HepG2 (cell line): ENCODE measurements at regions not wholly inside any gene's neighbourhood (a gene's known extent, or its start where the extent isn't known, plus 50 kb on each side); places are given as distances from the start of the nearest gene placed in this dataset.

Experiments used
- ATAC-seq: fragments of 200-7000 bp; cut with Tn5 transposase; 3 replicates; pipeline ENCODE4 v1.9.1; 2020; ENCODE audit warnings: mild to moderate bottlenecking, moderate library complexity
- BruUV-seq: library from RNA; stranded (reverse); fragments of 400-500 nt; replicated peaks from 2 replicates; lab custom pipeline; 2021; lab: Mats Ljungman, UMichigan
- CTCF ChIA-PET: fragments of 300-600 bp; formaldehyde crosslinking; extraction: SDS; loops from one replicate; lab custom pipeline; 2021; ENCODE audit warnings: low total read pairs, inconsistent platforms, low intra/inter-chr PET ratio; lab: Yijun Ruan, JAX
- POLR2A ChIA-PET: fragments of 350-600 bp; sonication (Branson Sonifier 250); formaldehyde crosslinking; loops from one replicate; lab custom pipeline; 2020; ENCODE audit warnings: antibody characterized with exemption, inconsistent platforms; lab: Yijun Ruan, JAX
- DNase-seq: peaks from one replicate; pipeline ENCODE4 v3.0.0-alpha.2; 2015; ENCODE audit warnings: low spot score
- FAIRE-seq: peaks from 3 replicates; lab custom pipeline; 2011; peaks lifted over from hg19 to GRCh38; lab: Jason Lieb, UNC
- H2AFZ ChIP-seq: one replicate; pipeline ENCODE4 v1.6.1; 2011; ENCODE audit warnings: low read length, inconsistent platforms
- H3K27ac ChIP-seq: fragments of 300-600 bp; 3 replicates; pipeline ENCODE4 v1.8.0; 2011; ENCODE audit warnings: mixed run types, mild to moderate bottlenecking, mixed read lengths, low read length, inconsistent platforms; ENCODE audit not compliant: insufficient read depth; ENCODE audit errors: extremely low read length
- H3K27me3 ChIP-seq, 2 experiments: fragments of 200-600 bp in 1 of 2; 2 replicates in 1 of 2; 3 replicates in 1 of 2; pipeline versions ENCODE4 v1.6.0 to v1.8.0; 2011; ENCODE audit warnings: low read length in 2 of 2, mild to moderate bottlenecking in 2 of 2, moderate library complexity in 2 of 2, inconsistent platforms in 1 of 2; ENCODE audit not compliant: insufficient read depth in 2 of 2, control insufficient read depth in 1 of 2
- H3K36me3 ChIP-seq, 2 experiments: fragments of 200-600 bp in 1 of 2; replicated peaks in 1 of 2; 2 replicates in 1 of 2; 3 replicates in 1 of 2; pipeline versions ENCODE4 v1.5.1 to v1.8.0; 2011; ENCODE audit warnings: low read length in 2 of 2, inconsistent platforms in 1 of 2; ENCODE audit not compliant: insufficient read depth in 2 of 2, control insufficient read depth in 1 of 2
- H3K4me1 ChIP-seq: 2 replicates; pipeline ENCODE4 v1.5.1; 2012; ENCODE audit warnings: low read length, inconsistent platforms; ENCODE audit not compliant: insufficient read depth
- H3K4me2 ChIP-seq: 2 replicates; pipeline ENCODE4 v1.6.0; 2011; ENCODE audit warnings: low read depth, low read length, inconsistent platforms
- H3K4me3 ChIP-seq, 3 experiments: fragments of 200-600 bp in 1 of 3; sonication (generic), shearing (Covaris generic) in 1 of 3; replicated peaks in 1 of 3; 2 replicates each; pipeline ENCODE4 v1.5.1; 2011 to 2016; ENCODE audit warnings: low read length in 3 of 3, inconsistent platforms in 2 of 3, low read depth in 2 of 3, mild to moderate bottlenecking in 2 of 3, control low read depth in 1 of 3, mixed read lengths in 1 of 3; ENCODE audit not compliant: insufficient read depth in 1 of 3
- H3K79me2 ChIP-seq: one replicate; pipeline ENCODE4 v1.6.1; 2011; ENCODE audit warnings: low read length, inconsistent platforms; ENCODE audit not compliant: insufficient read depth
- H3K9ac ChIP-seq: 2 replicates; pipeline ENCODE4 v1.6.0; 2011; ENCODE audit warnings: mild to moderate bottlenecking, low read depth, low read length, inconsistent platforms; ENCODE audit not compliant: insufficient read depth
- H3K9me3 ChIP-seq: 2 replicates; pipeline ENCODE4 v1.5.1; 2012; ENCODE audit warnings: mild to moderate bottlenecking, low read length
- H4K20me1 ChIP-seq: 2 replicates; pipeline ENCODE4 v1.6.0; 2011; ENCODE audit warnings: inconsistent platforms, mild to moderate bottlenecking, low read length, moderate library complexity; ENCODE audit not compliant: insufficient read depth
- KDM3A ChIP-seq: IDR thresholded peaks from 2 replicates; pipeline ENCODE4 v1.6.1; 2018; ENCODE audit warnings: low read depth, missing compliant biosample characterization
- MED8 ChIP-seq: sonication (generic); formaldehyde crosslinking; IDR thresholded peaks from 2 replicates; pipeline ENCODE4 v1.8.1; 2023; ENCODE audit warnings: mild to moderate bottlenecking, missing genetic modification reagents; ENCODE audit not compliant: insufficient replicate concordance
- NPAS2 ChIP-seq: sonication (generic); formaldehyde crosslinking; IDR thresholded peaks from 2 replicates; pipeline ENCODE4 v1.8.0; 2022; ENCODE audit warnings: mild to moderate bottlenecking, missing genetic modification reagents, borderline replicate concordance
- SRF ChIP-seq: IDR thresholded peaks from 2 replicates; pipeline ENCODE4 v1.6.1; 2011; ENCODE audit warnings: mild to moderate bottlenecking, low read depth, low read length, moderate library complexity
- TOPORS ChIP-seq: sonication (generic); formaldehyde crosslinking; IDR thresholded peaks from 2 replicates; pipeline ENCODE4 v1.8.0; 2023; ENCODE audit warnings: mild to moderate bottlenecking, missing genetic modification reagents
- YEATS4 ChIP-seq: sonication (generic); formaldehyde crosslinking; IDR thresholded peaks from 2 replicates; pipeline ENCODE4 v1.4.0; 2020; ENCODE audit warnings: missing genetic modification reagents, borderline replicate concordance
- ZBTB25 ChIP-seq: IDR thresholded peaks from 2 replicates; pipeline ENCODE4 v1.6.1; 2018; ENCODE audit warnings: missing genetic modification reagents
- ZNF136 ChIP-seq: sonication (generic); formaldehyde crosslinking; IDR thresholded peaks from 2 replicates; pipeline ENCODE4 v1.8.1; 2022; ENCODE audit warnings: low read depth, mild to moderate bottlenecking, moderate library complexity, missing genetic modification reagents
- ZNF326 ChIP-seq: sonication (generic); formaldehyde crosslinking; IDR thresholded peaks from 2 replicates; pipeline ENCODE4 v1.4.0; 2020; ENCODE audit warnings: missing genetic modification reagents, borderline replicate concordance
- ZNF530 ChIP-seq: sonication (generic); formaldehyde crosslinking; IDR thresholded peaks from 2 replicates; pipeline ENCODE4 v1.5.0; 2020; ENCODE audit warnings: low read depth, mild to moderate bottlenecking, missing genetic modification reagents
- ZNF562 ChIP-seq: sonication (generic); formaldehyde crosslinking; IDR thresholded peaks from 2 replicates; pipeline ENCODE4 v1.8.0; 2022; ENCODE audit warnings: missing genetic modification reagents, borderline replicate concordance
- WGBS: methylation state at CpG from one replicate; pipeline ENCODE4 v1.1.6; 2017; ENCODE audit warnings: low lambda C conversion rate; 5-methylcytosine and 5-hydroxymethylcytosine counted together
- in situ Hi-C: cut with HindIII; loops from 2 replicates; pipeline ENCODE4 v1.10.0; 2017; ENCODE audit warnings: low pct_unique_long_range_greater_than_20kb; ENCODE audit not compliant: extremely low pct_ligation_motif_present
- intact Hi-C: fragments of 100-400 bp; cut with micrococcal nuclease; formaldehyde crosslinking; loops from one replicate; pipeline ENCODE4 v1.10.0; 2022; ENCODE audit not compliant: unreplicated experiment
- TF ChIP-seq, protein P1 (sequence below): sonication (generic); formaldehyde crosslinking; IDR thresholded peaks from 2 replicates; pipeline ENCODE4 v1.8.0; 2022; ENCODE audit warnings: missing genetic modification reagents, mild to moderate bottlenecking, borderline replicate concordance
- TF ChIP-seq, protein P2 (sequence below): sonication (generic); formaldehyde crosslinking; IDR thresholded peaks from 2 replicates; pipeline ENCODE4 v1.4.0; 2020; ENCODE audit warnings: missing genetic modification reagents, borderline replicate concordance
- TF ChIP-seq, protein P3 (sequence below): fragments of 450-650 bp; IDR thresholded peaks from 2 replicates; pipeline ENCODE4 v1.6.1; 2017; ENCODE audit warnings: mild to moderate bottlenecking

- DNase-seq, result no peak
- intact Hi-C loops, result no loop called here
- Histone ChIP-seq H4K20me1 (no peaks in the 10 kb centered on the region), H3K36me3 (no peaks in the 10 kb centered on the region), H3K9me3 (no peaks in the 10 kb centered on the region), H3K27me3 (no peaks in the 10 kb centered on the region), H3K9ac (no peak overlapping the region), H3K4me2 (no peak overlapping the region), H3K4me3 (no peak overlapping the region), H3K27ac (no peak overlapping the region), H3K79me2 (no peaks in the 10 kb centered on the region), H2AFZ (no peak overlapping the region), H3K4me1 (no peaks in the 10 kb centered on the region)
- 0% methylated on average over 2 of the region's 5 CpGs for WGBS
- no peak for ATAC-seq
- in situ Hi-C loops, result no loop called here
- no peak for TF ChIP-seq SRF
- no peak for TF ChIP-seq TOPORS
- no peak for TF ChIP-seq ZNF326
- no peak for TF ChIP-seq KDM3A (CRISPR knock-in tag)
- TF ChIP-seq, protein P1, sequence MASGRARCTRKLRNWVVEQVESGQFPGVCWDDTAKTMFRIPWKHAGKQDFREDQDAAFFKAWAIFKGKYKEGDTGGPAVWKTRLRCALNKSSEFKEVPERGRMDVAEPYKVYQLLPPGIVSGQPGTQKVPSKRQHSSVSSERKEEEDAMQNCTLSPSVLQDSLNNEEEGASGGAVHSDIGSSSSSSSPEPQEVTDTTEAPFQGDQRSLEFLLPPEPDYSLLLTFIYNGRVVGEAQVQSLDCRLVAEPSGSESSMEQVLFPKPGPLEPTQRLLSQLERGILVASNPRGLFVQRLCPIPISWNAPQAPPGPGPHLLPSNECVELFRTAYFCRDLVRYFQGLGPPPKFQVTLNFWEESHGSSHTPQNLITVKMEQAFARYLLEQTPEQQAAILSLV (CRISPR knock-in tag), result no peak
- no peak for TF ChIP-seq ZBTB25 (CRISPR knock-in tag)
- no peak for TF ChIP-seq MED8 (CRISPR knock-in tag)
- TF ChIP-seq YEATS4, result no peak
- TF ChIP-seq, protein P2, sequence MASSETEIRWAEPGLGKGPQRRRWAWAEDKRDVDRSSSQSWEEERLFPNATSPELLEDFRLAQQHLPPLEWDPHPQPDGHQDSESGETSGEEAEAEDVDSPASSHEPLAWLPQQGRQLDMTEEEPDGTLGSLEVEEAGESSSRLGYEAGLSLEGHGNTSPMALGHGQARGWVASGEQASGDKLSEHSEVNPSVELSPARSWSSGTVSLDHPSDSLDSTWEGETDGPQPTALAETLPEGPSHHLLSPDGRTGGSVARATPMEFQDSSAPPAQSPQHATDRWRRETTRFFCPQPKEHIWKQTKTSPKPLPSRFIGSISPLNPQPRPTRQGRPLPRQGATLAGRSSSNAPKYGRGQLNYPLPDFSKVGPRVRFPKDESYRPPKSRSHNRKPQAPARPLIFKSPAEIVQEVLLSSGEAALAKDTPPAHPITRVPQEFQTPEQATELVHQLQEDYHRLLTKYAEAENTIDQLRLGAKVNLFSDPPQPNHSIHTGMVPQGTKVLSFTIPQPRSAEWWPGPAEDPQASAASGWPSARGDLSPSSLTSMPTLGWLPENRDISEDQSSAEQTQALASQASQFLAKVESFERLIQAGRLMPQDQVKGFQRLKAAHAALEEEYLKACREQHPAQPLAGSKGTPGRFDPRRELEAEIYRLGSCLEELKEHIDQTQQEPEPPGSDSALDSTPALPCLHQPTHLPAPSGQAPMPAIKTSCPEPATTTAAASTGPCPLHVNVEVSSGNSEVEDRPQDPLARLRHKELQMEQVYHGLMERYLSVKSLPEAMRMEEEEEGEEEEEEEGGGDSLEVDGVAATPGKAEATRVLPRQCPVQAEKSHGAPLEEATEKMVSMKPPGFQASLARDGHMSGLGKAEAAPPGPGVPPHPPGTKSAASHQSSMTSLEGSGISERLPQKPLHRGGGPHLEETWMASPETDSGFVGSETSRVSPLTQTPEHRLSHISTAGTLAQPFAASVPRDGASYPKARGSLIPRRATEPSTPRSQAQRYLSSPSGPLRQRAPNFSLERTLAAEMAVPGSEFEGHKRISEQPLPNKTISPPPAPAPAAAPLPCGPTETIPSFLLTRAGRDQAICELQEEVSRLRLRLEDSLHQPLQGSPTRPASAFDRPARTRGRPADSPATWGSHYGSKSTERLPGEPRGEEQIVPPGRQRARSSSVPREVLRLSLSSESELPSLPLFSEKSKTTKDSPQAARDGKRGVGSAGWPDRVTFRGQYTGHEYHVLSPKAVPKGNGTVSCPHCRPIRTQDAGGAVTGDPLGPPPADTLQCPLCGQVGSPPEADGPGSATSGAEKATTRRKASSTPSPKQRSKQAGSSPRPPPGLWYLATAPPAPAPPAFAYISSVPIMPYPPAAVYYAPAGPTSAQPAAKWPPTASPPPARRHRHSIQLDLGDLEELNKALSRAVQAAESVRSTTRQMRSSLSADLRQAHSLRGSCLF (CRISPR knock-in tag), result no peak
- TF ChIP-seq NPAS2, result no peak
- no peak for TF ChIP-seq ZNF136 (CRISPR knock-in tag)
- no peak for TF ChIP-seq ZNF530 (CRISPR knock-in tag)
- TF ChIP-seq, protein P3, sequence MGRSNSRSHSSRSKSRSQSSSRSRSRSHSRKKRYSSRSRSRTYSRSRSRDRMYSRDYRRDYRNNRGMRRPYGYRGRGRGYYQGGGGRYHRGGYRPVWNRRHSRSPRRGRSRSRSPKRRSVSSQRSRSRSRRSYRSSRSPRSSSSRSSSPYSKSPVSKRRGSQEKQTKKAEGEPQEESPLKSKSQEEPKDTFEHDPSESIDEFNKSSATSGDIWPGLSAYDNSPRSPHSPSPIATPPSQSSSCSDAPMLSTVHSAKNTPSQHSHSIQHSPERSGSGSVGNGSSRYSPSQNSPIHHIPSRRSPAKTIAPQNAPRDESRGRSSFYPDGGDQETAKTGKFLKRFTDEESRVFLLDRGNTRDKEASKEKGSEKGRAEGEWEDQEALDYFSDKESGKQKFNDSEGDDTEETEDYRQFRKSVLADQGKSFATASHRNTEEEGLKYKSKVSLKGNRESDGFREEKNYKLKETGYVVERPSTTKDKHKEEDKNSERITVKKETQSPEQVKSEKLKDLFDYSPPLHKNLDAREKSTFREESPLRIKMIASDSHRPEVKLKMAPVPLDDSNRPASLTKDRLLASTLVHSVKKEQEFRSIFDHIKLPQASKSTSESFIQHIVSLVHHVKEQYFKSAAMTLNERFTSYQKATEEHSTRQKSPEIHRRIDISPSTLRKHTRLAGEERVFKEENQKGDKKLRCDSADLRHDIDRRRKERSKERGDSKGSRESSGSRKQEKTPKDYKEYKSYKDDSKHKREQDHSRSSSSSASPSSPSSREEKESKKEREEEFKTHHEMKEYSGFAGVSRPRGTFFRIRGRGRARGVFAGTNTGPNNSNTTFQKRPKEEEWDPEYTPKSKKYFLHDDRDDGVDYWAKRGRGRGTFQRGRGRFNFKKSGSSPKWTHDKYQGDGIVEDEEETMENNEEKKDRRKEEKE, result no peak
- TF ChIP-seq ZNF562 (CRISPR knock-in tag), result no peak
- ChIA-PET POLR2A (no interaction called here), CTCF (no interaction called here)
- no peak for FAIRE-seq
- no TSS peak for BruUV-seq
Measured at GRCh38 chr7:119572541-119572940, 700.4 kb upstream of the KCND2 start.
